ENCODE measurements at regions not wholly inside any gene's neighbourhood (a gene's known extent, or its start where the extent isn't known, plus 50 kb on each side); places are given as distances from the start of the nearest gene placed in this dataset.
"Not testable (repeated sequence)": the region's sequence is repeated elsewhere in the genome, so short reads cannot be mapped to it uniquely, and the experiment has no call there.

DNA sequence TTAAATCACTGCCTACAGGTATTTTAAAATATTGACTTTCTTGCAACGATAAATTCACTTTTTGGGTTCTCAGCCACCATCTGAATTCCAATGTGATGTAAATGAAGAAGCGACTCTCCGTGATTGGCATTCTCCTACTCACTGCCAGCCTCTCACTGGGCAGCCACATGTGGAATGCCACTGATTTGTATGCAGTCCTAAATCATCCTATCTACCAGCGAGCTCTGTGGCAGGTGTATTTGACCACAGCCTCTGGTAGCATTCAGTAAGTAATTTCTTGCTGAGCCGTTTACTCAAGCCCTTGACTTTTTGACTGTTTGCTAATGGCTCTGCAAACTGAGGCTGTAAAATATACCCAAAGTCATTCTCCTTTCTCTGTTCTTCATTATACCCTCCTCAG is 559.0 kb upstream of the SLC10A2 start:
- DNase-seq = no peak

DNA sequence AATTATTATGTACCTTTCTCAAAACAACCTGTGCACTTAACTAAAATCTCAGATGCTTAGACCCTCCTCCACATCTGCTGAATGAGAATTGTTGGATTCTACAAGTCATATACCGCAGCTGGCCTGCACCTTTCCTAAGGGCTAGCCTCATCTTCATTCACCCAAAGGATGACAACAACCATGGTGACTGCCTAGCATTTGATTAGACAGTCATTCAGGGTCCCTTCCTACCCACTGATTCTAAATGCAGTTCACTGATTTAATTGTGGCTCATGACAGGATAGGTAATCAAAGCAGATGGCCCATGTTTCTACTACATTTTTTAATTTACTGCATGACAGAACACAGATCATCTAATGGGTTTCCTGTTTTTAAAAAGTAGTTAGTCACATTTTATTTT is 551.9 kb upstream of the SLC10A2 start:
- DNase-seq = no peak

DNA sequence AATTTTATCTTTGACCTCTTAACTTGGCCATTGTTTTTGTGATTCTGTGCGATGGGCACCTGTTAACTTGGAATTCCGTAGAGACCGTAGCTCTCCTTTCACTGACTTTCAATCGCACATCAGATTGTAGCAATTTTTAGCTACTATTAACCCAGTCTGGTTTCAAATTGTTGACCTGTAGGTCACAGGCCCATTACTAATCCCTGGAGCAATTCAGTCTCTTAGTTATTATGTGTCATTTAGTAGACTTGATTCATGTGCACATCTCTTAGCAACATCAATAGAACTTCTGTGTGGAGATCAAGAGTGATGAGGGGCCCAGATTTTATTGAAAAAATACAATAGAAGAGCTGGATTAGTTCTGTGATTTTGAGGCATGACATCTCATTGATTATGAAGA is 549.6 kb upstream of the SLC10A2 start:
- no peak for DNase-seq

GRCh38 chr13:103614761-103615160 is 548.5 kb upstream of the SLC10A2 start:
- DNase-seq = no peak

- DNase-seq = no peak
Observed at GRCh38 chr13:103607995-103608394, 541.8 kb upstream of the SLC10A2 start.

DNA sequence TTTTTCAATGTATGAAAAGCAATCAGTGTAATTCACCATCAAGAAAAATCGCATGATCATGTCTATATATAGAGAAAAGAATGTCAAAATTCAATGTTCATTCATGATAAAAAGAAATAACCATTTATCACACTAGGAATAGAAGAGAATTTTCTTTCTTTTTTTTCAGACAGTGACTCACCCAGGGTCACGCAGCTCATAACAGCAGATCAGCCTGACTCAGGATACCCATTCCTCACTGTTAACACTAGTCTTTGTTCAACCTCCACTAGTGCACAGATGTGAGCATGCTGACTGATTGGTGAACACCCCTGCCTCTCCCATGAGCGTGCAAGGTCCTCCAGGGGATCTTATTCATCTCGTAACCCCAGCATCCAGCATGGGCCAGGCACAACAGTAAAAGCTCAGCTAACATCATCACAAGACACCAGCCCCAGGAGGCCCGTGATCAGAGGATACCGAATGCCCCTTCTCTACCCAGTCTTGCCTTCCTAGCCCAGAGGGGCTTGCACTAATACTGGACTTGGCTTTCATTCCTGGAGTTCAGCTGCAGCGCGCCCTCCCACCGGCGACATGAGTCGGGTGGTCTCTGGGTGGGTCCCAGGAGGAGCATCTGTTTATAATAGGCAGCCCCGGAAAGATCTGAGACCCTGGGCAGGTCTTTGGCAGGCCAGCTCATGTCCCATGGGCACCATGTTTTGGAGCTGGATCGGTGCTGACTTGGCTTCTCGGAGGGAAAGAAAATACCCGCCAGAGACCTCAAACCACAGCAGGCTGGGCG is 539.5 kb upstream of the SLC10A2 start:
- DNase-seq = no peak

DNA sequence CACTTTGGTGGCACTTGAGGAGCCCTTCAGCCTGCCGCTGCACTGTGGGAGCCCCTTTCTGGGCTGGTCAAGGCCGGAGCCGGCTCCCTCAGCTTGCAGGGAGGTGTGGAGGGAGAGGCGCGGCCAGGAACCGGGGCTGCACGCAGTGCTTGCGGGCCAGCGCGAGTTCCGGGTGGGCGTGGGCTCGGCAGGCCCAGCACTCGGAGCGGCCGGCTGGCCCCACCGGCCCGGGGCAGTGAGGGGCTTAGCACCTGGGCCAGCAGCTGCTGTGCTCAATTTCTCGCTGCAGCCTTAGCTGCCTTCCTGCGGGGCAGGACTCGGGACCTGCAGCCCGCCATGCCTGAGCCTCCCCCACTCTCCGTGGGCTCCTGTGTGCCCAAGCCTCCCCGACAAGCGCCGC is 533.7 kb upstream of the SLC10A2 start:
- DNase-seq = not testable (repeated sequence)

DNA sequence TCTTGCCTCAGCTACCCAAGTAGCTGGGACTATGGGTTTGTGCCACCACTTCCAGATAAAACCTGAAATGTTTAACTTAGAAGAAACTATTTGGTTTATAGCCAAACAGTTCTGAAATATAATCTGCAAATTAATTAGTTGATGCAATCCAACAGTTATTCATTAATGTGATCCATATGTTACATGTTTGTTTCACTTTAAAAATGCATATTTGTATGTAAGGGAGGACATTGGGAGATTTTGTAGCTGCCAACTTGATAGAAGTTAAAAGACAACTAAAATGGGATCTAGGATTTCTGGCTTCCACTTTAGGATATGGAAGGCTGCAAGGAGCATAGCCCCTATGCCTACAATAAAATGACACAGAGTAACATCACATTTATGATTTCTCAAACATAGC is 532.5 kb upstream of the SLC10A2 start:
- no peak for DNase-seq

- no peak for DNase-seq
Observed at GRCh38 chr13:103573446-103573845, 507.2 kb upstream of the SLC10A2 start.

DNA sequence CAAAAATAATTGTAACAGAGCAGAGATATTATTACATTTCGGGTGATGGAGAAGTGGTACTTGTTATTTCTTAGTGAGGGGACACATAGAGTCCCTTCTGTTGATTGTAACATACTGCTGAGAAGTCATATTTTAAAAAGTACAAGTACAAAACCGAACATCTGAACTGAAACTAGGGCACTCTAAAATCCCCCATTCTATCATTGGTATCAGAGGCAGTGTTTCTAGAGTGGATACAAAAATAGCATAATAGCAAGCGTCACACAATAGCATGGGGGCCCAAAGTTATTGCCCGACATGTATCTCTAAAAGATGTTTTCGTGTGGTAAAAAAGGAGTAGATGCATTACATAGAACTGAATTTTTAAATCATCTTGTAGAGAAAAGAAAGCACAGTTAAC is 502.1 kb upstream of the SLC10A2 start:
- no peak for DNase-seq

DNA sequence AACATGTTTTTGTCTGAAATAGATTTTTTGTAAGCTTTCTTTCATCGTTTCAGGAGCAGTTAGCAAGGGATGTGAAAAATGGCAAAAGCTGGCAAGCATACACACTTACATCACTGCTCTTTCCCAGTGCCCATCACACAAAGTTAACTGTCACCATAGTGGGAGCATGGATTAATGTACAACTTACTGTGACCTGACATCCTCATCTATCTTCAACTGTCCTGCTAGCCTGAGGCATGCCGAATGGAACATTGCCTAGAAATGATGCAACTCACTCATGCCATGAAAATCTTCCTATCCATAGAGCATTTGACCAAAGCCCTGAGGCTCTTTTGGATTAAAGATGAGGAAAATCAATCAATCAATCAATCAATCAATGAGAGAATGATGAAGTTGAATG is 491.7 kb upstream of the SLC10A2 start:
- DNase-seq = no peak

DNA sequence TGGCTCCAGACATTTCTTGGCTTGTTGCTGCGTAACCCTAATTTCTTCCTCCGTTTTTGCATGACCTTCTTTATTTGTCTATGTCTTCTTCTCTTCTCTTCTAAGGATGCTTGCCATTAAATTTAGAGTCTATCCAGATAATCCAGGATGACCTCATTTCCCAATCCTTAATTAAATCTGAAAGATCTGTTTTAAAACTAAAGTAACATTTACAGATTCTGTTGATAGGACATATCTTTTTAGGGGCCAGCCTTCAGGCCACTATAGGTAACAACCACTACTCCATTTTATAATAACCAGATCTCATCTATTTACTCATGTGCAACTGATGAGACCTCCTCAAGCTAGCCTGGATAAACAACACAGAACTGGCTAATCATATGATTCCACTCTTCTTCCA is 490.5 kb upstream of the SLC10A2 start:
- no peak for DNase-seq

DNA sequence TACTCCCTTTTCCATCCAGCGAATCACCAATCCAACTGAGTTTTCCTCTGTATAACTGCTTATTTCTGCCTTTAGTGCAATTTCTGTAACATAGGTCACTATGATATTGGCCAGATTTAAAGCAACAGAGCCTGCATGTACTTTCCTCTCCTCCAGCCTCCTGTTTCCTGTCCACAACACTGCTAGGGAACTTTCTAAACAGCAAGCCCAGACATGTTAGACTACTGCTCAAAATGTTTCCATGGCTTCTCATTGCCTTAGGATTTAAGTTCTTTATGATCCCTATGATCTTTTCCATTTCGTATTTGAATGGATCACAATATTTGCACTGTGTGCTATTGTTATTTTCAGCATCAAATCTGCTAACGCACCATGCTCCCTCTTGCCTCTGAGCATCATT is 481.7 kb upstream of the SLC10A2 start:
- no peak for DNase-seq

- no peak for DNase-seq
Observed at GRCh38 chr13:103546271-103546670, 480.1 kb upstream of the SLC10A2 start.

- DNase-seq = no peak
Observed at GRCh38 chr13:103542648-103543047, 476.4 kb upstream of the SLC10A2 start.

- no peak for DNase-seq
Observed at GRCh38 chr13:103540382-103540765, 474.2 kb upstream of the SLC10A2 start.

GRCh38 chr13:103539721-103540381 is 473.6 kb upstream of the SLC10A2 start:
- no peak for DNase-seq

- DNase-seq = no peak
Observed at GRCh38 chr13:103539265-103539664, 473.0 kb upstream of the SLC10A2 start.

DNA sequence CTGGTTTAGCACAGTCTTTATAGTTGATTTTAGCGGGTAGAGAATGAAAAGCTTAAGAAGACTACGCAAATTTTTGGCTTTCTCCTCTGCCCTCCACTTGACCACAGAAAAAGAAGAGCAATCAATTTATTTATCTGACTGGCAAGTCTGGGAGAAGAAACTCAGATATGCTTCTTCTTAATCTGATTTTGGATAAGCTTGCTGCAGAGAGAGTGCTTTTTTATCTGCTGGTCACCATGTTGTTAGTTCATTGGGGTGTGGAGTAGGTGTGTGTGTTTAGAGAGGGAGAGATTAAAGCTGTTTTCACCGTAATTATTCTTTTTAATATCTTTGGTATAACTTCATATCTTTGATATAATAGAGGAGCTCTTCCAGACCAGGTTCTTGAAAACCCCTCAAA is 471.4 kb upstream of the SLC10A2 start:
- no peak for DNase-seq

GRCh38 chr13:103531278-103531677 is 465.1 kb upstream of the SLC10A2 start:
- no peak for DNase-seq

DNA sequence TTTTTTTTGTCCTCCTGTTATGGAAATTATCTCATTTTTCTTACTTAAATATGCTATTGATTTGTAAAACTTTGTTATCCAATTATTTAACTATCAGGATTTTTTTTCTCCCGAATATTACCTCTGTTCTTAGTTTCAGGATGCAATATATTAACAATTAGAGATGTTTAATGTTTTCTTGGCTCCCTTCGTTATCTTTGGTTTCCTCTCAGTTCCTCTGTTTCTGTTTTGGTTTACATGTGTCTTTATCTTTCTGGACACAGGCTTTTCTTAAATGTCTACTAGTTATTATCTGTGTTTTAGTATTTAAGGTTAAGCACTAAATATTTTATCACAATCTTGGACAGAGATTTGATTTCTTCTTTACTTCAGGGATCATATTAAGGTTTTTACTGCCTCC is 462.2 kb upstream of the SLC10A2 start:
- DNase-seq = no peak

- no peak for DNase-seq
Observed at GRCh38 chr13:103525530-103525929, 459.3 kb upstream of the SLC10A2 start.

DNA sequence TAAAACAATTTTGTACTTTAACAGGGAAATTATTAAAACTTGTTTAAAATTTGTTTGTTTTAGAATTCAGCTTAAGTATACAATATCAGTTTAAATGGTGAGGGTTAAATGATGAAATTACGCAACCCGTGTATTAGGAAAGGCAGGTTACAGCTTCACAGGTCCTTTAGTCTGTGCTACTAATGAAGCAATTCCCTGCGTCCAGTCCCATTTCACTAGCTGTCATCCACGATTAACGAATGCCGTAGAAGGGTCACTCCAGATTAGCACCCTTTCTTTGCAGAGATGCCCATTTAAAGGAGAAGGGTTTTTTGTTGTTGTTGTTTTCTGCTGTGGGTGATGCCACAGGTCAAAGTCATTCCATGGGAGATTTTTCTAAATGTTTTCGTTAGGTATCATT is 457.6 kb upstream of the SLC10A2 start:
- DNase-seq = no peak

DNA sequence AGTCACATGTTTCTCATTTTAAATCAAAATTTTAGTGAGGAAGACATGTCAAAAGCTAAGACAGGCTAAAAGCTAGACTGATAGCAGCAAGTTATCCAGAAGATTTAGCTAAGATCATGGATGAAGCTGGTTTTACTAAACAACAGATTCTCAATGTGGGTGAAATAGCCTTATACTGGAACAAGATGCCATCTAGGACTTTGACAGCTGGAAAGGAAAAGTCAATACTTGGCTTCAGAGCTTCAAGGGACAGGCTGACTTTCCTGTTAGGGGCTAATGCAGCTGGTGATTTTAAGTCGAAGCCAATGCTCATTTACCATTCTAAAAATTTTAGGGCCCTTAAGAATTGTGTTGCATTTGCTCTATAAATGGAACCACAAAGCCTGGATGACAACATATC is 455.3 kb upstream of the SLC10A2 start:
- DNase-seq = no peak

- DNase-seq = no peak
Observed at GRCh38 chr13:103517768-103518102, 451.5 kb upstream of the SLC10A2 start.
